Testis (tissue), 2 donors: ENCODE measurements at regions not wholly inside any gene's neighbourhood (a gene's known extent, or its start where the extent isn't known, plus 50 kb on each side); places are given as distances from the start of the nearest gene placed in this dataset.

Experiments
- CTCF ChIP-seq, 3 experiments: fragments of 450-650 bp in 2 of 3; fragments of 200-600 bp in 1 of 3; sonication (generic) in 1 of 3; IDR thresholded peaks; one replicate each; pipeline ENCODE4 v1.5.1; 2016 to 2019; ENCODE audit warnings: antibody characterized with exemption in 3 of 3, mild to moderate bottlenecking in 2 of 3, moderate library complexity in 1 of 3
- POLR2A ChIP-seq: fragments of 450-650 bp; IDR thresholded peaks from one replicate; pipeline ENCODE4 v1.6.1; 2017; ENCODE audit warnings: antibody characterized with exemption, mild to moderate bottlenecking, moderate library complexity

- TF ChIP-seq CTCF (IDR thresholded peaks at IDR 0.05) (no peak), POLR2A (no peak)
These were observed 84.9 kb upstream of the MEF2C start for GRCh38 chr5:88967633-88968585.
